Chondrocyte (in vitro differentiated cells): ENCODE measurements at regions not wholly inside any gene's neighbourhood (a gene's known extent, or its start where the extent isn't known, plus 50 kb on each side); places are given as distances from the start of the nearest gene placed in this dataset.

ENCODE experiments used
- DNase-seq: peaks from one replicate; pipeline ENCODE4 v3.0.0; 2021; ENCODE audit warnings: mixed read lengths, low spot score
- H3K27ac Mint-ChIP-seq: one replicate; pipeline ENCODE4 v1.8.0; 2021; ENCODE audit warnings: mild to moderate bottlenecking, moderate library complexity, mixed read lengths; ENCODE audit not compliant: unreplicated experiment
- H3K27me3 Mint-ChIP-seq: 2 replicates; pipeline ENCODE4 v1.8.0; 2021; ENCODE audit warnings: low read depth, mixed read lengths
- H3K36me3 Mint-ChIP-seq: 2 replicates; pipeline ENCODE4 v1.8.0; 2021; ENCODE audit warnings: low read depth, mixed read lengths
- H3K4me1 Mint-ChIP-seq: 2 replicates; pipeline ENCODE4 v1.8.0; 2021; ENCODE audit warnings: low read depth, mild to moderate bottlenecking, mixed read lengths
- H3K4me3 Mint-ChIP-seq: one replicate; pipeline ENCODE4 v1.8.0; 2021; ENCODE audit warnings: mild to moderate bottlenecking, moderate library complexity, mixed read lengths; ENCODE audit not compliant: unreplicated experiment
- H3K9me3 Mint-ChIP-seq: 2 replicates; pipeline ENCODE4 v1.8.0; 2021; ENCODE audit warnings: low read depth, mixed read lengths
- TF ChIP-seq, protein P1 (sequence below): fragments of 200-600 bp; sonication (generic); IDR thresholded peaks from 2 replicates; pipeline ENCODE4 v1.5.0; 2021; ENCODE audit warnings: antibody characterized with exemption, mild to moderate bottlenecking, moderate library complexity

DNA sequence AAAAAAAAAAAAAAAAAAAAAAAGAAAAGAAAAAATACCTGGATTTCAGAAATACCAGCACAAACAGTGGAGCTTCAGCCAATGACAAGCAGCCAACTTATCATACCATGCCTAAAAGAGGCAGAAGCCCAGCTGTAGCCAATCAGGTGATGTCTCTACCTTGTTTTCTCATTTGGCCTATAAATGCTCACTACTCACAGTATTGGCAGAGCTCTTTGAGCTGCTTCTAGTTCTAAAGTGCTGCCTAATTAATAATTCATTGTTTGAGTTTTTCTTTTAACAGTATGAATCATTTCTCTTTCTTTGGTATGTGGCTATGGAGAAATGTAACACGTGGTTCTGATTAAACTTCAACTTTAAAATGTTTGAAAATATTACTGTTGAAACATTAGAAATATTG, 188.8 kb upstream of the TECRL start:
- Mint-ChIP-seq H3K36me3 (no peaks in the 10 kb centered on the region), H3K4me3 (no peak overlapping the region), H3K4me1 (no peaks in the 10 kb centered on the region), H3K9me3 (no peaks in the 10 kb centered on the region), H3K27ac (no peak overlapping the region), H3K27me3 (peaks cover 15% of the 10 kb centered on the region)
- DNase-seq = no peak
- TF ChIP-seq, protein P1, sequence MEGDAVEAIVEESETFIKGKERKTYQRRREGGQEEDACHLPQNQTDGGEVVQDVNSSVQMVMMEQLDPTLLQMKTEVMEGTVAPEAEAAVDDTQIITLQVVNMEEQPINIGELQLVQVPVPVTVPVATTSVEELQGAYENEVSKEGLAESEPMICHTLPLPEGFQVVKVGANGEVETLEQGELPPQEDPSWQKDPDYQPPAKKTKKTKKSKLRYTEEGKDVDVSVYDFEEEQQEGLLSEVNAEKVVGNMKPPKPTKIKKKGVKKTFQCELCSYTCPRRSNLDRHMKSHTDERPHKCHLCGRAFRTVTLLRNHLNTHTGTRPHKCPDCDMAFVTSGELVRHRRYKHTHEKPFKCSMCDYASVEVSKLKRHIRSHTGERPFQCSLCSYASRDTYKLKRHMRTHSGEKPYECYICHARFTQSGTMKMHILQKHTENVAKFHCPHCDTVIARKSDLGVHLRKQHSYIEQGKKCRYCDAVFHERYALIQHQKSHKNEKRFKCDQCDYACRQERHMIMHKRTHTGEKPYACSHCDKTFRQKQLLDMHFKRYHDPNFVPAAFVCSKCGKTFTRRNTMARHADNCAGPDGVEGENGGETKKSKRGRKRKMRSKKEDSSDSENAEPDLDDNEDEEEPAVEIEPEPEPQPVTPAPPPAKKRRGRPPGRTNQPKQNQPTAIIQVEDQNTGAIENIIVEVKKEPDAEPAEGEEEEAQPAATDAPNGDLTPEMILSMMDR = no peak

DNA sequence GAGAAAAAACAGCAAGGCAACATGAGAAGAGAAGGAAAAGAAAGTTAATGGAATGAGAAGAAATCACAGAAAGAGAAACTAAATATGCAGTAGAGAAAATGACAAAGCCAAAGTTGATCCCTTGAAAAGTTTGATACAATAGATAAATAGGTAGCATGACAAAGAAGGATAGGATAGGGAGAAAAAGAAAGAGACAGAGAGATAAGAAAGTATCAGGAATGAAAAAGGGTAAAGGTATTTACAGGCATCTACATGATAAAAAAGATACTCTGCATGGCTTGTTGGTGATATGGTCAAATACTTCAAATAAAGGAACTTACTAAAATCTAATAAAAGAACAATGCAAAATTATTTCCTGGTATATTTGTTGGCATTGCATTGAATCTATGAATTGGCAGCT, 185.5 kb upstream of the TECRL start:
- Mint-ChIP-seq H3K4me1 (no peaks in the 10 kb centered on the region), H3K4me3 (no peak overlapping the region), H3K36me3 (no peaks in the 10 kb centered on the region), H3K27me3 (peaks cover 14% of the 10 kb centered on the region), H3K9me3 (peaks cover 2% of the 10 kb centered on the region), H3K27ac (no peak overlapping the region)
- DNase-seq = no peak
- TF ChIP-seq, protein P1 = no peak

DNA sequence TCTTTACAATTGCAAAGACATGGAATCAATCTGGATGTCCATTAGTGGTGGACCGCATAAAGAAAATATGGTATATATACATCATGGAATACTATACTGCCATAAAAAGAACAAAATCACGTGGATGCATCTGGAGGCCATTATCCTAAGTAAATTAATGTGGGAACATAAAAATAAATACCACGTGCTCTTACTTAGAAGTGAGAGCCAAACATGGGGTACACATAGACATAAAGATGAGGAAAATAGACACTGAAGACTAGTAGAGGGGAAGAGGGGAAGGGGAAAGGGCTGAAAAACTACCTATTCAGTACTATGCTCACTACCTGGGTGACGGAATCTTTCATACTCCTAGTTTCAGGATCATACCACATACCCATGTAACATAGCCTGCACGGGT, 179.3 kb upstream of the TECRL start:
- Mint-ChIP-seq H3K27ac (no peak overlapping the region), H3K27me3 (peaks cover 16% of the 10 kb centered on the region), H3K4me1 (no peaks in the 10 kb centered on the region), H3K36me3 (no peaks in the 10 kb centered on the region), H3K4me3 (no peak overlapping the region), H3K9me3 (peaks cover 8% of the 10 kb centered on the region)
- no peak for DNase-seq
- TF ChIP-seq, protein P1 = no peak

DNA sequence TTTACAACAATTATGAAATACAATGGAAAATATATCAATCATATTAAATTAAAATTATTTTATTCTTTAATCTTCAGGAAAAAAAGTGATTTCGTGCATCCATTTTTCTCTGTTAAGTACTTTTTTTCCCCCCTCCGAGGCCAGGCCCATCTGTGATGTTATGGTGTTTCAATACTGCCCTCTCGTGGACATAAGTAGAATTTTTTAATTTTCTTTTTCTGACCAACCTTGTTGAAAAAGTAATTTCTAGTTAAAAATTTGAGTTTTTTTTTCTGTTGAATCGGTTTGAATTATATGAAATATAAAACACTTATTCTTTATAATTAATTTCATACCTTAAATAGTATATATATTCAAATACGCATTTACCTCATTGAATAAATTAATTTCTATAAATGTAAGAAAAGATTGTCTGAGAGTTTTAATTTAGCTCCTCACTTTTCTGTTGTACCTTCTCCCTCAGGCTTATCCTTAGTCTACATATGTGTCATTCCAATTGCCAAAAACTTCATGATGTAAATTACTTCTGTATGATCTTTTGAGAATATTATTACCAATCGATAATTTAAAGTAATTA, 175.8 kb upstream of the TECRL start:
- TF ChIP-seq, protein P1 = peak; percentile 93
- no peak overlapping the region for H3K4me3 Mint-ChIP-seq
- no peaks in the 10 kb centered on the region for H3K36me3 Mint-ChIP-seq
- H3K4me1 Mint-ChIP-seq = peaks cover 5% of the 10 kb centered on the region
- peaks cover 10% of the 10 kb centered on the region for H3K27me3 Mint-ChIP-seq
- H3K27ac Mint-ChIP-seq = no peak overlapping the region
- DNase-seq = no peak
- peaks cover 8% of the 10 kb centered on the region for H3K9me3 Mint-ChIP-seq

- DNase-seq = no peak
- H3K27ac Mint-ChIP-seq = no peak overlapping the region
- H3K4me1 Mint-ChIP-seq = peaks cover 5% of the 10 kb centered on the region
- TF ChIP-seq, protein P1 = no peak
- no peaks in the 10 kb centered on the region for H3K36me3 Mint-ChIP-seq
- no peak overlapping the region for H3K4me3 Mint-ChIP-seq
- no peaks in the 10 kb centered on the region for H3K9me3 Mint-ChIP-seq
- H3K27me3 Mint-ChIP-seq = peaks cover 10% of the 10 kb centered on the region
Observed at GRCh38 chr4:64584125-64584524, 174.9 kb upstream of the TECRL start.
